PC-3 (cell line): ENCODE measurements at regions not wholly inside any gene's neighbourhood (a gene's known extent, or its start where the extent isn't known, plus 50 kb on each side); places are given as distances from the start of the nearest gene placed in this dataset.

ENCODE experiments used
- ATAC-seq: fragments of 200-7000 bp; cut with Tn5 transposase; 2 replicates; pipeline ENCODE4 v1.9.1; 2020; ENCODE audit warnings: mild to moderate bottlenecking, moderate library complexity
- BruUV-seq: library from RNA; stranded (reverse); fragments of 400-500 nt; replicated peaks from 2 replicates; lab custom pipeline; 2021; lab: Mats Ljungman, UMichigan
- CTCF ChIA-PET: fragments of 300-600 bp; sonication (Branson Sonifier 250); formaldehyde crosslinking; loops from one replicate; lab custom pipeline; 2022; ENCODE audit warnings: antibody characterized with exemption; lab: Charles Lee
- POLR2A ChIA-PET: fragments of 300-600 bp; sonication (Branson Sonifier 250); formaldehyde crosslinking; loops from one replicate; lab custom pipeline; 2022; ENCODE audit warnings: antibody characterized with exemption; ENCODE audit not compliant: unreplicated experiment; lab: Charles Lee
- DNase-seq: peaks from one replicate; pipeline ENCODE4 v3.0.0-alpha.2; 2015
- H2AFZ ChIP-seq: fragments of 300-600 bp; sonication (generic); 2 replicates; pipeline ENCODE4 v1.6.0; 2016; ENCODE audit warnings: antibody characterized with exemption, low read length
- H3F3A ChIP-seq: fragments of 300-600 bp; sonication (generic); one replicate; pipeline ENCODE4 v1.6.0; 2017; ENCODE audit warnings: antibody characterized with exemption, low read length, control low read depth, mild to moderate bottlenecking; ENCODE audit not compliant: unreplicated experiment
- H3K27ac ChIP-seq: fragments of 300-600 bp; sonication (generic); 2 replicates; pipeline ENCODE4 v1.5.1; 2016; ENCODE audit warnings: mild to moderate bottlenecking, low read length
- H3K27me3 ChIP-seq: fragments of 300-600 bp; sonication (generic); 2 replicates; pipeline ENCODE4 v1.6.1; 2016; ENCODE audit warnings: low read length, mixed read lengths
- H3K36me3 ChIP-seq: fragments of 300-600 bp; sonication (generic); 2 replicates; pipeline ENCODE4 v1.6.1; 2016; ENCODE audit warnings: low read depth, mixed run types, low read length, mixed read lengths
- H3K4me1 ChIP-seq: fragments of 300-600 bp; sonication (generic); 2 replicates; pipeline ENCODE4 v1.5.1; 2016; ENCODE audit warnings: low read length; ENCODE audit not compliant: insufficient read depth
- H3K4me2 ChIP-seq: fragments of 300-600 bp; sonication (generic); 2 replicates; pipeline ENCODE4 v1.6.0; 2016; ENCODE audit warnings: low read length
- H3K4me3 ChIP-seq: fragments of 300-600 bp; sonication (generic); 2 replicates; pipeline ENCODE4 v1.5.1; 2016; ENCODE audit warnings: mild to moderate bottlenecking, low read length, mixed read lengths
- H3K79me2 ChIP-seq: fragments of 300-600 bp; sonication (generic); 2 replicates; pipeline ENCODE4 v1.6.1; 2017; ENCODE audit warnings: low read length, mixed read lengths
- H3K9ac ChIP-seq: fragments of 300-600 bp; sonication (generic); 2 replicates; pipeline ENCODE4 v1.6.0; 2016; ENCODE audit warnings: mild to moderate bottlenecking, low read length
- H3K9me2 ChIP-seq: fragments of 300-600 bp; sonication (generic); replicated peaks from 2 replicates; pipeline ENCODE4 v1.6.1; 2016; ENCODE audit warnings: mixed run types, low read length, mixed read lengths
- H3K9me3 ChIP-seq: fragments of 300-600 bp; sonication (generic); 2 replicates; pipeline ENCODE4 v1.6.1; 2016; ENCODE audit warnings: low read length, mixed read lengths
- H4K20me1 ChIP-seq: fragments of 300-600 bp; sonication (generic); 2 replicates; pipeline ENCODE4 v1.6.1; 2016; ENCODE audit warnings: low read length, mixed read lengths
- EZH2 ChIP-seq: fragments of 300-600 bp; sonication (generic); IDR thresholded peaks from one replicate; pipeline ENCODE4 v1.6.1; 2017; ENCODE audit warnings: antibody characterized with exemption, mild to moderate bottlenecking, low read length; ENCODE audit not compliant: unreplicated experiment
- EZH2phosphoT487 ChIP-seq: fragments of 300-600 bp; sonication (generic); IDR thresholded peaks from 2 replicates; pipeline ENCODE4 v1.6.1; 2018; ENCODE audit warnings: mild to moderate bottlenecking, antibody characterized with exemption, low read length, borderline replicate concordance
- intact Hi-C: fragments of 100-400 bp; cut with micrococcal nuclease; formaldehyde crosslinking; loops from 2 replicates; pipeline ENCODE4 v1.9.0; 2023
- TF ChIP-seq, protein P1 (sequence below): fragments of 300-600 bp; sonication (generic); conservative IDR thresholded peaks from 2 replicates; pipeline ENCODE4 v1.5.1; 2017; ENCODE audit warnings: antibody characterized with exemption, low read depth, mild to moderate bottlenecking, low read length

DNA sequence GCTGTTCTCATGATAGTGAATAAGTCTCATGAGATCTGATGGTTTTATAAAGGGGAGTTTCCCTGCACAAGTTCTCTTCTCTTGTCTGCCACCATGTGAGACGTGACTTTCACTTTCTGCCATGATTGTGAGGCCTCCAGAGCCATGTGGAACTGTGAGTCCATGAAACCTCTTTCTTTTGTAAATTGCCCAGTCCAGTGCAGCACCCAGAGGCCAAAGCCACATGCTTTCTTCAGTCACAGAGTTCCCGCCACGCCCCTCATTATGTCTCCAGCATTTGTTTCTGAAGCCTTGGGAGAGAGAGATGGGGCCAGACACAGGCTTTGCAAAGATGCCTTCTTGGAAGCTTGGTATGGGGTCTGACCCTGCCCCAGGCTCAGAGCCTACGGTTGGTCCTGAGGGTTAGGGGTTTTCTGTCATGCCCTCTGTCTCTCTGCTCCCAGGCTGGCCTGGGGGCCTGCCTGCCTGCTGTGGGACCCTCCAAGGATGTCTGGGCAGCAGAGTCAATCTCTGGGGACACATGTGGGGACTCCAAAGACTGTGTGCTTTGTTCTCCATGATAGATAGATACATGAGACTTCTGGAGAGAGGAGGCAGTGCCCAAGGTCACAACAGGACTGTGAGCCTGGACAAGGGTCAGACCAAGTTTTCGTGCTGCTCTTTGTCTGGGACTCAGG is 114.1 kb upstream of the PRMT8 start:
- Histone ChIP-seq H3K79me2 (no peaks in the 10 kb centered on the region), H3K27ac (no peak overlapping the region), H3K36me3 (no peaks in the 10 kb centered on the region), H3K9me2 (no peaks in the 10 kb centered on the region), H3F3A (no peaks in the 10 kb centered on the region), H4K20me1 (no peaks in the 10 kb centered on the region), H3K9me3 (no peaks in the 10 kb centered on the region), H2AFZ (no peak overlapping the region), H3K27me3 (peaks cover 4% of the 10 kb centered on the region; the same call in 1 of the 2 replicates), H3K4me2 (no peak overlapping the region), H3K4me1 (no peaks in the 10 kb centered on the region), H3K4me3 (no peak overlapping the region), H3K9ac (no peak overlapping the region)
- POLR2A ChIA-PET, result no interaction called here
- no peak for DNase-seq
- no peak for ATAC-seq
- CTCF ChIA-PET, result no interaction called here
- BruUV-seq, result no TSS peak
- intact Hi-C loops, result no loop called here
- TF ChIP-seq EZH2, result no peak
- TF ChIP-seq EZH2phosphoT487, result no peak
- TF ChIP-seq, protein P1, sequence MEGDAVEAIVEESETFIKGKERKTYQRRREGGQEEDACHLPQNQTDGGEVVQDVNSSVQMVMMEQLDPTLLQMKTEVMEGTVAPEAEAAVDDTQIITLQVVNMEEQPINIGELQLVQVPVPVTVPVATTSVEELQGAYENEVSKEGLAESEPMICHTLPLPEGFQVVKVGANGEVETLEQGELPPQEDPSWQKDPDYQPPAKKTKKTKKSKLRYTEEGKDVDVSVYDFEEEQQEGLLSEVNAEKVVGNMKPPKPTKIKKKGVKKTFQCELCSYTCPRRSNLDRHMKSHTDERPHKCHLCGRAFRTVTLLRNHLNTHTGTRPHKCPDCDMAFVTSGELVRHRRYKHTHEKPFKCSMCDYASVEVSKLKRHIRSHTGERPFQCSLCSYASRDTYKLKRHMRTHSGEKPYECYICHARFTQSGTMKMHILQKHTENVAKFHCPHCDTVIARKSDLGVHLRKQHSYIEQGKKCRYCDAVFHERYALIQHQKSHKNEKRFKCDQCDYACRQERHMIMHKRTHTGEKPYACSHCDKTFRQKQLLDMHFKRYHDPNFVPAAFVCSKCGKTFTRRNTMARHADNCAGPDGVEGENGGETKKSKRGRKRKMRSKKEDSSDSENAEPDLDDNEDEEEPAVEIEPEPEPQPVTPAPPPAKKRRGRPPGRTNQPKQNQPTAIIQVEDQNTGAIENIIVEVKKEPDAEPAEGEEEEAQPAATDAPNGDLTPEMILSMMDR, result no peak

- Histone ChIP-seq H3K27ac (no peak overlapping the region), H2AFZ (no peak overlapping the region), H3K4me3 (no peak overlapping the region), H3K9me2 (no peaks in the 10 kb centered on the region), H3K9ac (no peak overlapping the region), H4K20me1 (no peaks in the 10 kb centered on the region), H3K36me3 (no peaks in the 10 kb centered on the region), H3K9me3 (no peaks in the 10 kb centered on the region), H3K27me3 (no peaks in the 10 kb centered on the region), H3K4me2 (no peak overlapping the region), H3F3A (no peaks in the 10 kb centered on the region), H3K79me2 (no peaks in the 10 kb centered on the region), H3K4me1 (no peaks in the 10 kb centered on the region)
- ChIA-PET CTCF (no interaction called here), POLR2A (no interaction called here)
- TF ChIP-seq, protein P1, result no peak
- no peak for TF ChIP-seq EZH2phosphoT487
- TF ChIP-seq EZH2, result no peak
- DNase-seq (no peak), ATAC-seq (no peak)
- BruUV-seq, result no TSS peak
- intact Hi-C loops, result no loop called here
Measured at GRCh38 chr12:3378655-3379054, 112.3 kb upstream of the PRMT8 start.

DNA sequence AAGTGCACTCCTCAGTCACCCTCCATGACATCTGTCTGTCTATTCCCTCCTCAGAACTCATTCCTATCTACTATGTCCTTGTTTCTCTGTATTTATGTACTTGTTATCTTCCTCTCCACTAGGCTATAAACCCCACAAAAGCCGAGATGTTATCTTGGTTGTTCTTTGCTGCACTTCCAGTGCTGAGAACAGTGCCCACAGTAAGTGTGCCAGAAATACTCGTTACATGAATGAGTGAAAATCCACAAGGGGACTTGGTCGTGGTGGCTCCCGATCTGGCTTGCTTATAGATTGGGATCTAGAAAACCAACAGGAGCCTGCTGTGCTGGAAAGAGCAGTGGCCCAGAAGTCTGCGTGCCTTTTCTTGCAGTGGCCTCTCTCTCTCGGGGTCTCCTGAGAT is 111.9 kb upstream of the PRMT8 start:
- Histone ChIP-seq H2AFZ (no peak overlapping the region), H3F3A (no peaks in the 10 kb centered on the region), H3K4me1 (no peaks in the 10 kb centered on the region), H3K4me3 (no peak overlapping the region), H3K36me3 (no peaks in the 10 kb centered on the region), H3K27ac (no peak overlapping the region), H3K9me2 (no peaks in the 10 kb centered on the region), H3K9me3 (no peaks in the 10 kb centered on the region), H3K27me3 (no peaks in the 10 kb centered on the region), H3K9ac (no peak overlapping the region), H4K20me1 (no peaks in the 10 kb centered on the region), H3K4me2 (no peak overlapping the region), H3K79me2 (no peaks in the 10 kb centered on the region)
- ATAC-seq (no peak), DNase-seq (no peak)
- ChIA-PET CTCF (no interaction called here), POLR2A (no interaction called here)
- intact Hi-C loops, result no loop called here
- TF ChIP-seq, protein P1, result no peak
- TF ChIP-seq EZH2phosphoT487 (no peak), EZH2 (no peak)
- no TSS peak for BruUV-seq
